ENCODE measurements at regions not wholly inside any gene's neighbourhood (a gene's known extent, or its start where the extent isn't known, plus 50 kb on each side); places are given as distances from the start of the nearest gene placed in this dataset.

GRCh38 chr10:111953949-111954348 is 229.6 kb downstream of the GPAM start:
- FAIRE-seq = no peak

- FAIRE-seq = no peak
These were observed 229.2 kb downstream of the GPAM start for GRCh38 chr10:111954386-111954785.

- FAIRE-seq = no peak
These were observed 226.7 kb downstream of the GPAM start for GRCh38 chr10:111956841-111957240.

- no peak for FAIRE-seq
These were observed 220.6 kb downstream of the GPAM start for GRCh38 chr10:111962951-111963350.

GRCh38 chr10:111967116-111967515 is 216.4 kb downstream of the GPAM start:
- FAIRE-seq = no peak

- FAIRE-seq = no peak
These were observed 216.0 kb downstream of the GPAM start for GRCh38 chr10:111967547-111967946.

GRCh38 chr10:111968647-111969046 is 214.9 kb downstream of the GPAM start:
- no peak for FAIRE-seq

GRCh38 chr10:111970111-111970510 is 213.5 kb downstream of the GPAM start:
- no peak for FAIRE-seq

- no peak for FAIRE-seq
These were observed 211.5 kb downstream of the GPAM start for GRCh38 chr10:111972109-111972508.

GRCh38 chr10:111973306-111973705 is 210.3 kb downstream of the GPAM start:
- no peak for FAIRE-seq

- FAIRE-seq = no peak
These were observed 209.7 kb downstream of the GPAM start for GRCh38 chr10:111973826-111974225.

- no peak for FAIRE-seq
These were observed 209.2 kb downstream of the GPAM start for GRCh38 chr10:111974325-111974724.

- FAIRE-seq = no peak
These were observed 207.0 kb downstream of the GPAM start for GRCh38 chr10:111976557-111976956.

- FAIRE-seq = no peak
These were observed 199.5 kb downstream of the GPAM start for GRCh38 chr10:111984057-111984456.

- FAIRE-seq = no peak
These were observed 197.5 kb downstream of the GPAM start for GRCh38 chr10:111986079-111986478.

- FAIRE-seq = no peak
These were observed 194.9 kb downstream of the GPAM start for GRCh38 chr10:111988646-111989045.

GRCh38 chr10:111989136-111989911 is 194.2 kb downstream of the GPAM start:
- no peak for FAIRE-seq

- no peak for FAIRE-seq
These were observed 192.8 kb downstream of the GPAM start for GRCh38 chr10:111990734-111991133.

- FAIRE-seq = no peak
These were observed 190.2 kb downstream of the GPAM start for GRCh38 chr10:111993321-111993720.

GRCh38 chr10:111993872-111994426 is 189.6 kb downstream of the GPAM start:
- no peak for FAIRE-seq

- no peak for FAIRE-seq
These were observed 187.5 kb downstream of the GPAM start for GRCh38 chr10:111996103-111996502.

GRCh38 chr10:111998728-111999127 is 184.8 kb downstream of the GPAM start:
- FAIRE-seq = no peak

- no peak for FAIRE-seq
These were observed 184.2 kb downstream of the GPAM start for GRCh38 chr10:111999205-111999914.

- no peak for FAIRE-seq
These were observed 183.7 kb downstream of the GPAM start for GRCh38 chr10:111999915-112000302.

Measured in colon (tissue), 2 donors.